Rectal smooth muscle tissue (tissue), 1 donor: ENCODE measurements at regions not wholly inside any gene's neighbourhood (a gene's known extent, or its start where the extent isn't known, plus 50 kb on each side); places are given as distances from the start of the nearest gene placed in this dataset.

Experiments used
- H3K27ac ChIP-seq: one replicate; pipeline ENCODE4 v1.7.0; 2013; ENCODE audit warnings: low read depth, low read length, inconsistent platforms
- H3K27me3 ChIP-seq: one replicate; pipeline ENCODE4 v1.7.0; 2013; ENCODE audit warnings: low read length; ENCODE audit not compliant: control insufficient read depth, insufficient read depth
- H3K36me3 ChIP-seq: one replicate; pipeline ENCODE4 v1.7.0; 2013; ENCODE audit warnings: low read length; ENCODE audit not compliant: control insufficient read depth, insufficient read depth
- H3K4me1 ChIP-seq: one replicate; pipeline ENCODE4 v1.7.0; 2013; ENCODE audit warnings: low read length; ENCODE audit not compliant: control insufficient read depth, insufficient read depth
- H3K4me3 ChIP-seq: one replicate; pipeline ENCODE4 v1.7.0; 2013; ENCODE audit warnings: low read length
- H3K9ac ChIP-seq: one replicate; pipeline ENCODE4 v1.7.0; 2013; ENCODE audit warnings: low read length

DNA sequence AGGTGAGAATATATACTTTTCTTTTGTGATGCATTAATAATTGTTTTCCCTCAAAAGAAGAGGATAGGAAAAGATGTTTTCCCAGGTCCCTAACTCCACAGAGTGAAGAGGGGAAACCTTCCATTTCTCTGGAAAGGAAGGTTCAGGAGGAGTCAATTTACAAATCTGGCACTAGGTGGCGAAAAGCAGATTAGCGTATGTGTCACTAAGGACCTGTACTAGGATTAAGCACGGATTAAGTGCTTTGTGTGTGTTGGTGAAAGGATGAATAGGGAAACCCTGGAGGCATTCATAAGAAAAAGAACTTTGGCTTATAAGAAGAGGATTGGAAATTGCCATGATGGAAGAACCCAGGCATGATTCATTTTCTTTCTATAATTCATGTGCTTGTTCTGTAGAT lies 410.1 kb upstream of the PLXNA2 start:
- no peak overlapping the region for H3K9ac ChIP-seq
- H3K36me3 ChIP-seq = no peaks in the 10 kb centered on the region
- H3K4me1 ChIP-seq = no peaks in the 10 kb centered on the region
- H3K4me3 ChIP-seq = no peak overlapping the region
- no peaks in the 10 kb centered on the region for H3K27me3 ChIP-seq
- no peak overlapping the region for H3K27ac ChIP-seq

DNA sequence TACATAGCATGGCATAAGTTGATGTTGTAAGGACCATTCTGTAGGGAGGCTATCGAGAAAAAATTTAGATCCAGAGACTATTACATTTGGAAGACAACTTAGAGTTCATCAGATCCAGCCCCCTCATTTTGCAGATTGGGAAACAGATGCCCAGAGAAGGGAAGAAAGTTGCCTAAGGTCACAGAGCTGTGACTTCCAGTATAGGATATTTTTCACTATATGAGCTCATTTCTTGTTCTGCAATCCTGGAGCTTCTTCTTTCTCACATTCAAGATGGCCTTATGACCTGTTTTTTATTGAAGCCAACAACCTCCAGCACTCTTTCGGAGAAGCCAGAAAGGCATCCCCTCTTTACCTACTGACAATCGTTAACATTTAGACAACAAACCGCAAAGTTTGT lies 421.8 kb upstream of the PLXNA2 start:
- Histone ChIP-seq H3K27me3 (no peaks in the 10 kb centered on the region), H3K27ac (no peak overlapping the region), H3K4me3 (no peak overlapping the region), H3K9ac (no peak overlapping the region), H3K4me1 (no peaks in the 10 kb centered on the region), H3K36me3 (no peaks in the 10 kb centered on the region)

DNA sequence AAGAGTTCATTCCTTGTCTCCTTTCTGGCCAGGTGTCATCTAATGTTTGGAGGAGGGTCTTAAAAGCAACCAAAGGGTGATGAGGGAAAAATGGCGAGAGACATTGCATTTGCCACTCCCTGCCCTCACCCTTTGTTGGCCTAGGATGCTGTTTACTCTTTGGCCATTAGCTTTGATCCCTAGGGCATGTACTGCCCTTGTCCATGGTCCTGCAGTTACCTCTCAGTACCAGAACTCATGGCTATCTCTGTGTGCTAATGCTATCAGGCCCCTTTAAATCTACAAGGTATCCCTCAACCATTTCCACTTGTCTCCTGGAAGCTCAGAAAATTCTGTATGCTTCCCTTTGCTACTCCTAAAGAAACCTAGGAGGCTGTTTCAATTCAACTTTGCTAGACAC lies 424.8 kb upstream of the PLXNA2 start:
- no peaks in the 10 kb centered on the region for H3K4me1 ChIP-seq
- H3K27me3 ChIP-seq = no peaks in the 10 kb centered on the region
- no peak overlapping the region for H3K4me3 ChIP-seq
- H3K9ac ChIP-seq = no peak overlapping the region
- H3K27ac ChIP-seq = no peak overlapping the region
- no peaks in the 10 kb centered on the region for H3K36me3 ChIP-seq

DNA sequence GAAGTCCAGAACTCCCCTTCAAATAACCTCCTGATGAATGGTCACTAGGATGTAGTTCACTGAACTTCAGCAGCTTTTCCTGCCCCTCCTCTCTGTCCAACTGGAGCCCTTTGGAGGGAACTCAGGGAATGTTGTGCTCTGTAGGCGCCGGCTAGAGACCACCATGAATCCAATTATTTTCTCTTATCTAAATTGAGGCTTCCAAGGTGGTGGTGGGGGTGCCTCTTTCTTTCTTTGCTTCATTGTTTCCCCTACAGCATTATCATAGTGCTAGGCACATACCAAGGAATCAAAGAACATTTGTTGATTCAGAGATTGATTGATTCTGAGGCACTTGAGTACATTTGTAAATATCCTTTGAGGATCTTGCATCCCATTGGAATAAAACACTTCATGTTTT lies 426.6 kb upstream of the PLXNA2 start:
- Histone ChIP-seq H3K27ac (no peak overlapping the region), H3K4me1 (no peaks in the 10 kb centered on the region), H3K4me3 (no peak overlapping the region), H3K36me3 (no peaks in the 10 kb centered on the region), H3K9ac (no peak overlapping the region), H3K27me3 (no peaks in the 10 kb centered on the region)

DNA sequence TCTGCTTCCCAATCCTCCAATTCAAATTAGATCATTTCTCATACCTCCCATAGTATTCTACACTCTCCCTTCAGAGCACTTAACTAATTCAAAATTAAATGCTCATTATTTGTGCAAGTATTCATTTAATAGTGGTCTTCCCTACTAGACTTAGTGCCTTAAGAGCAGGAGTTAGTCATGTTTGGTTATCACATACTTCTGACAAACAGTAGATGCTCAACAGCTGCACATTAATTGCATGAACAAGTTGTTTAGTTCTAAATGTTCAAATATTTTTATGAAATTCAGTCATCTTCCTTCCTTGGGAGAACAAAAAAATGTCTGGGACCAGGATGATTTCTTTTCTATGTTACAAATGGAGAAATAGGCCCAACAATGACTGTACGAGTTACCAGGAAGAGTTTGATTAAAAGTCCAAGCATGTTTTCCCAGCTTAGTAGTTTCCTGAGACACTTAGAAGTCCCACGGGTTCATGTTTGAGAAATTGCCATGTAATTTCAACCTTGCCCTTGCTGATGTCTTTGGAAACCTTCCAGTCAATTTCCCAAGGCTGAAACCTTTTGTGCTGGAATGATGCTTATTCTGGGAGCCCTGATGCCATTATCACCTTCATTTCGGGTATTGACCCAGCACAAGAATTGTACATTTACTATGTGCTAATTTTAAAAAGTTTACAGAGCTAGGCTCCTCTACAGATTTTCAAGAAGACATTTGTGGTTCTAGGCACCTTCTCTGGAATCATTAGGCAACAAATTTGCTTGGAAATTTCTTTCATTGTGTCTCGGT lies 437.9 kb upstream of the PLXNA2 start:
- no peak overlapping the region for H3K4me3 ChIP-seq
- no peak overlapping the region for H3K9ac ChIP-seq
- H3K36me3 ChIP-seq = no peaks in the 10 kb centered on the region
- no peaks in the 10 kb centered on the region for H3K27me3 ChIP-seq
- H3K27ac ChIP-seq = no peak overlapping the region
- H3K4me1 ChIP-seq = no peaks in the 10 kb centered on the region

DNA sequence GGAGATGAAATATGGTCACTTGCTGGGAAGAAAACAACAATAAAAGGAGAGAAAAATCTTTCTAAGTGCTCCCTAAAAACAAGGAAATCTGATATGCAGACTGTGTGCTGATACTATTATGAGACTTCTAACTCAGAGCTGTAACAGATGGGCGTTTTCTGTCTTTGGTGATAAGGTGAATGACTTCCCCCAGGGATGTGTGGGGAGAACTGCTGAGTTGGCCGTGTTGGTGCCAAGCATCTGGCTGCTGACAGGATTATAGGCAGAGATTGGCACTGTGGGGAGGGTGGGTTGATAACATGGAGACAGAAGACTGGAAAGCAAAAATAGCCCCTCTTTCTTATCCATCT lies 438.5 kb upstream of the PLXNA2 start:
- no peak overlapping the region for H3K27ac ChIP-seq

DNA sequence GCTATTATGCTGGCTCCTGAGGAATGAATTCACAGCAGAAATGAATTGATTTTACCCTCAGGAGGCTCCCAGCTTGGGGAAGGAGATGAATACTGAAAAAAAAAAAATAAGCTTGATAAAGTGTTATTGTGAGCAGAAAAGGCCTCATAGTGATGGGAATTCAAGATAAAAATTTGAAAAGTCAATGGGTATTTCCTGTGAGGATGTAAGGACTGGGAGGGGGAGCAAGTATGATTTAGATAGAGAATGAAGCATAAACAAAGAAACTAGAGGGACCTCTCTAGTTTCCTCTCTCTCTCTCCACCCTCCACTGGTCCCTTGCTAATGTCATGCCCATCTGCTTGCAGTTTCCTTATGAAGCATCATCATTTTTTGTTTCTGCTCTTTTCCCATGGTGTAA lies 439.0 kb upstream of the PLXNA2 start:
- no peaks in the 10 kb centered on the region for H3K27me3 ChIP-seq
- no peaks in the 10 kb centered on the region for H3K36me3 ChIP-seq
- H3K9ac ChIP-seq = no peak overlapping the region
- no peaks in the 10 kb centered on the region for H3K4me1 ChIP-seq
- no peak overlapping the region for H3K4me3 ChIP-seq
- H3K27ac ChIP-seq = no peak overlapping the region

More for the DNA sequence above, 438.5 kb upstream of the PLXNA2 start:
- Histone ChIP-seq H3K27me3 (no peaks in the 10 kb centered on the region), H3K36me3 (no peaks in the 10 kb centered on the region), H3K9ac (no peak overlapping the region), H3K4me1 (no peaks in the 10 kb centered on the region), H3K4me3 (no peak overlapping the region)

DNA sequence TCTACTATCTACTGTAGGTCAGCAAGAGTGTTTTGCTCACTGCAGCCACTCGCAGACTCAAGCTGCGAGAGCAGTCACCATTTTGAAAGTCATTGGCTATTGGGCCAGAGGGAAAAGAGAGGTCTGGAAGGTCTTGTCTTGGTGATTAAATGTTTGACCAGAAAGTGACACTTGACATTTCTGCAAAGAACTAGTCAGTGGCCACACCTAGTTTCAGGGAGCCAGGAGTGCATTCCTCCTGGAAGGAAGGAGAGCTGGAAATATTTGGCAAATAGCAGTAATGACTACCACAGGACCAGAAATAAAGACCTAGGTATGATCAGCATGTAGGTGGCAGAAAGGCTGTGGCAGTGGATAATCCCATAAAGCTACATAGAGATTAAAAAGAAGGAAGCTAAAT lies 440.0 kb upstream of the PLXNA2 start:
- H3K36me3 ChIP-seq = no peaks in the 10 kb centered on the region
- H3K9ac ChIP-seq = no peak overlapping the region
- no peaks in the 10 kb centered on the region for H3K27me3 ChIP-seq
- H3K4me1 ChIP-seq = no peaks in the 10 kb centered on the region
- H3K4me3 ChIP-seq = no peak overlapping the region
- H3K27ac ChIP-seq = no peak overlapping the region

DNA sequence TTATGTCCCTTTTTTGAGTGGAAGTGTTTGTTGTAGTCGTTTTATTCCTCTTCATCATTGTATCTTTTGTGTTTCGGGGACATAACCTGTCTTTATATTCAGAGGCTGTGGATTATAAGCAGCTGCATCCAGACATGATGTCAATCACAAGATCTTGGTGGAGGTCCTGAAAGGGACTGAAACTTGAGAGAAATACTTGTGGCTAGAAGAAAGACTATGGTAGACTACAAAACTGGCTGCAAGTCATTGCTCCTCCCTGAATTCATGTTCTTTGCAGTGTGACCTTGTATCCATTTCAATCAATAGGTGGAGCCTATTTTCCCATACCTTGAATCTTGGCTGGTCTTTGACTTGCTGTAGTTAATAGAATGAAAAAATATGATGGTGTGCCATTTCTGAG lies 442.4 kb upstream of the PLXNA2 start:
- H3K4me3 ChIP-seq = no peak overlapping the region
- H3K36me3 ChIP-seq = no peaks in the 10 kb centered on the region
- H3K27ac ChIP-seq = no peak overlapping the region
- no peak overlapping the region for H3K9ac ChIP-seq
- H3K27me3 ChIP-seq = no peaks in the 10 kb centered on the region
- H3K4me1 ChIP-seq = no peaks in the 10 kb centered on the region

DNA sequence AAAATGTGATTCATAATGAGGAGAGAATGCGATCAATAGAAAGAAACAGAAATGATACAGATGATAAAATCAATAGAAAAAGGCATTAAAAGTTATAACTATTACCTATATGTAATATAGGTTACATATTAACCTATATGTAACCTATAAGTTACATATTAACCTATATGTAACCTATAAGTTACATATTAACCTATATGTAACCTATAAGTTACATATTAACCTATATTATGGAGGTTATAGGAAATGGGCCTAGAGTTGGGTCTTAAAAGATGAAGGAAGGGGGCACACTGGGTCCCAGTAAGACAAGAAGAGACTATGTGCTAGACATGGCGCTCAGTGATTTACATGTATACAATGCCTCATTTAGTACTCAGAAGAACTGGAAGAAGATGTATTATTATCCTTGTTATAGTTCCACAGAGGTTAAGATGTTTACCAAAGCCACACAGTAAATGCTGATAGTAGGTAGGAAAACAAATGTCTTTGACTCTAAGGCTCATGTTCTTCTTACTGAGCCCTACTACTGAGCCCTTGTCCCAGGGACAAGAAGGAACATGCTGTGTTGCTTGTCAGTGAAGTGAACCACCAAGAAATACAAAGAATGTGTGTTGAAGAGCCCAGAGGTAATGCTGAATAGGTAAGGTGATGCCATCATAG lies 444.6 kb upstream of the PLXNA2 start:
- H3K27ac ChIP-seq = no peak overlapping the region
- no peaks in the 10 kb centered on the region for H3K27me3 ChIP-seq
- H3K4me1 ChIP-seq = no peaks in the 10 kb centered on the region
- H3K9ac ChIP-seq = no peak overlapping the region
- H3K4me3 ChIP-seq = no peak overlapping the region
- H3K36me3 ChIP-seq = no peaks in the 10 kb centered on the region

DNA sequence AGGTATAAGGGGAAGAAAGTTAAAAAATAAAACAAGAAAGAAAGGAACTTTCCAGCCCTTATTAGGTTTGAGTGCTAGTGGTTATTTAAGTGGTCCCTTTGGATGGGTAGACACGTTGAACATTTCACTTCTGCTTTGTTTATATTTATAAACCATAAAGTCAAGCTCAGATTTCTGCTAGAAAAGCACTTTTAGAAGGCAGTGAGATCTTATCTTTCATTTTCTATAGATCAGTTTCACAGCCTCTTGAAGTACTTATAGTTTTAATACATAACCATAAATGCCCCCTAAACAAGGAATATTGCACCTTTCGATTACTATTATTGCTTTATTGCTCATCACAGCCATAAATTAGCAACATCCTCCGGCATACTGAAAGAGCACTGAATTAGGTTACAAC lies 446.8 kb upstream of the PLXNA2 start:
- Histone ChIP-seq H3K27ac (no peak overlapping the region), H3K36me3 (no peaks in the 10 kb centered on the region), H3K4me3 (no peak overlapping the region), H3K4me1 (no peaks in the 10 kb centered on the region), H3K9ac (no peak overlapping the region), H3K27me3 (no peaks in the 10 kb centered on the region)

DNA sequence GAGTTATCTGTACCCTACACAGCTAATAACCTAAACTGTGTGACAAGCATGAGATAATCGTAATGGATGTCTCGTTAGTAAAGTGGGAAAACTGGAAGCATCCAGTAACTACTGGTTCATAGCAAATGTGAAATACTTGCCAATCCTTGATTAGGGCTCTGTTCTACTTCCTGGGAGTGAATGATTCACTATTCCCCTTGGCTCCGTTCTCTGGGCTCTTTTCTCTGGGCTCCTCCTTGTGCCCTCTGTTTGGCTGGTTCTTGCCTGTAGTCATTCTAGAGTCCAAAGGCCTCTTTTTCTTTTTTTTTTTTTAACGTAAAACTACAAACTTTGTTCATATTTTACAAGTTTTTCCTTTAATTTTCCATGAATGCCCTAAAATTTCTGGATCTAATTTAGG lies 465.8 kb upstream of the PLXNA2 start:
- no peaks in the 10 kb centered on the region for H3K27me3 ChIP-seq
- H3K9ac ChIP-seq = no peak overlapping the region
- H3K4me1 ChIP-seq = no peaks in the 10 kb centered on the region
- no peak overlapping the region for H3K4me3 ChIP-seq
- H3K27ac ChIP-seq = no peak overlapping the region
- H3K36me3 ChIP-seq = no peaks in the 10 kb centered on the region

DNA sequence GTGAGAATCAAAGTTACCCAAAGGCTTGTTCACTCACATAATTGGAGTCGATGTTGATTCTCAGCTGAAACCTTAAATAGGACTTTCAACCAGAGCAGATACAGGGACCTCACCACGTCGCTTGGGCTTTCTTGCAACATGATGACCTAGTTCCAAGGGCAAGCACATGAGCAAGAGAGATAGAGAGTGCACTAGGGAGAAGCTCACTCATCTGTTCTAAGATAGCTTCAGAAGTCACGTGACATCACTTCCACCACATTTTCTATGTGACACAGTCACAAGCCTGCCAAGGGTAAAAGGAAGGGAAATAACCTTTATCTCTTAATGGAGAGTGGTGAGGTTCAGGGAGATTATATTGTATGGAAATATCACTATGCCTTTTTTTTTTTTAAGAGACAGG lies 470.1 kb upstream of the PLXNA2 start:
- Histone ChIP-seq H3K4me1 (no peaks in the 10 kb centered on the region), H3K9ac (no peak overlapping the region), H3K36me3 (no peaks in the 10 kb centered on the region), H3K4me3 (no peak overlapping the region), H3K27ac (no peak overlapping the region), H3K27me3 (no peaks in the 10 kb centered on the region)
